ENCODE measurements at regions not wholly inside any gene's neighbourhood (a gene's known extent, or its start where the extent isn't known, plus 50 kb on each side); places are given as distances from the start of the nearest gene placed in this dataset.

- peak; percentile 87 for DNase-seq (ENCODE audit: insufficient read length, low spot score, missing footprints)
- Histone ChIP-seq H3K4me1 (ENCODE audit: insufficient read depth, low read length) (peaks cover 83% of the 10 kb centered on the region), H2AFZ (ENCODE audit: low read length) (peak overlapping the region; percentile 52)
Observed at GRCh38 chr6:44052419-44053023, 74.7 kb downstream of the MRPL14 start.

GRCh38 chr6:44051515-44051914 lies 75.7 kb downstream of the MRPL14 start:
- Histone ChIP-seq H3K4me3 (ENCODE audit: insufficient read depth, low read length) (no peak overlapping the region), H3K79me2 (ENCODE audit: insufficient read depth, low read length) (no peaks in the 10 kb centered on the region), H2AFZ (ENCODE audit: low read length) (no peak overlapping the region), H3K4me2 (ENCODE audit: insufficient read depth, low read length) (no peak overlapping the region), H3K4me1 (ENCODE audit: insufficient read depth, low read length) (peaks cover 81% of the 10 kb centered on the region), H4K20me1 (ENCODE audit: insufficient read depth, low read length) (no peaks in the 10 kb centered on the region), H3K9me3 (ENCODE audit: low read depth, low read length) (no peaks in the 10 kb centered on the region), H3K36me3 (ENCODE audit: insufficient read depth, low read length) (no peaks in the 10 kb centered on the region), H3K27ac (ENCODE audit: low read depth, low read length) (peak overlapping the region; percentile 97), H3K27me3 (ENCODE audit: insufficient read depth, low read length) (no peaks in the 10 kb centered on the region)
- TF ChIP-seq, protein P1, sequence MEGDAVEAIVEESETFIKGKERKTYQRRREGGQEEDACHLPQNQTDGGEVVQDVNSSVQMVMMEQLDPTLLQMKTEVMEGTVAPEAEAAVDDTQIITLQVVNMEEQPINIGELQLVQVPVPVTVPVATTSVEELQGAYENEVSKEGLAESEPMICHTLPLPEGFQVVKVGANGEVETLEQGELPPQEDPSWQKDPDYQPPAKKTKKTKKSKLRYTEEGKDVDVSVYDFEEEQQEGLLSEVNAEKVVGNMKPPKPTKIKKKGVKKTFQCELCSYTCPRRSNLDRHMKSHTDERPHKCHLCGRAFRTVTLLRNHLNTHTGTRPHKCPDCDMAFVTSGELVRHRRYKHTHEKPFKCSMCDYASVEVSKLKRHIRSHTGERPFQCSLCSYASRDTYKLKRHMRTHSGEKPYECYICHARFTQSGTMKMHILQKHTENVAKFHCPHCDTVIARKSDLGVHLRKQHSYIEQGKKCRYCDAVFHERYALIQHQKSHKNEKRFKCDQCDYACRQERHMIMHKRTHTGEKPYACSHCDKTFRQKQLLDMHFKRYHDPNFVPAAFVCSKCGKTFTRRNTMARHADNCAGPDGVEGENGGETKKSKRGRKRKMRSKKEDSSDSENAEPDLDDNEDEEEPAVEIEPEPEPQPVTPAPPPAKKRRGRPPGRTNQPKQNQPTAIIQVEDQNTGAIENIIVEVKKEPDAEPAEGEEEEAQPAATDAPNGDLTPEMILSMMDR (IDR thresholded peaks at IDR 0.05; ENCODE audit: extremely low read depth, low read depth, low read length) = no peak
- DNase-seq (ENCODE audit: insufficient read length, low spot score, missing footprints) = peak; percentile 92

More at GRCh38 chr6:44052419-44053023, 74.7 kb downstream of the MRPL14 start:
- H3K27ac ChIP-seq (ENCODE audit: low read depth, low read length) = peak overlapping the region; percentile 97
- no peaks in the 10 kb centered on the region for H4K20me1 ChIP-seq (ENCODE audit: insufficient read depth, low read length)
- H3K4me3 ChIP-seq (ENCODE audit: insufficient read depth, low read length) = no peak overlapping the region
- peak overlapping the region; percentile 45 for H3K4me2 ChIP-seq (ENCODE audit: insufficient read depth, low read length)
- H3K79me2 ChIP-seq (ENCODE audit: insufficient read depth, low read length) = no peaks in the 10 kb centered on the region
- no peaks in the 10 kb centered on the region for H3K27me3 ChIP-seq (ENCODE audit: insufficient read depth, low read length)
- no peaks in the 10 kb centered on the region for H3K9me3 ChIP-seq (ENCODE audit: low read depth, low read length)
- TF ChIP-seq, protein P1 (IDR thresholded peaks at IDR 0.05; ENCODE audit: extremely low read depth, low read depth, low read length) = no peak
- H3K36me3 ChIP-seq (ENCODE audit: insufficient read depth, low read length) = no peaks in the 10 kb centered on the region

DNA sequence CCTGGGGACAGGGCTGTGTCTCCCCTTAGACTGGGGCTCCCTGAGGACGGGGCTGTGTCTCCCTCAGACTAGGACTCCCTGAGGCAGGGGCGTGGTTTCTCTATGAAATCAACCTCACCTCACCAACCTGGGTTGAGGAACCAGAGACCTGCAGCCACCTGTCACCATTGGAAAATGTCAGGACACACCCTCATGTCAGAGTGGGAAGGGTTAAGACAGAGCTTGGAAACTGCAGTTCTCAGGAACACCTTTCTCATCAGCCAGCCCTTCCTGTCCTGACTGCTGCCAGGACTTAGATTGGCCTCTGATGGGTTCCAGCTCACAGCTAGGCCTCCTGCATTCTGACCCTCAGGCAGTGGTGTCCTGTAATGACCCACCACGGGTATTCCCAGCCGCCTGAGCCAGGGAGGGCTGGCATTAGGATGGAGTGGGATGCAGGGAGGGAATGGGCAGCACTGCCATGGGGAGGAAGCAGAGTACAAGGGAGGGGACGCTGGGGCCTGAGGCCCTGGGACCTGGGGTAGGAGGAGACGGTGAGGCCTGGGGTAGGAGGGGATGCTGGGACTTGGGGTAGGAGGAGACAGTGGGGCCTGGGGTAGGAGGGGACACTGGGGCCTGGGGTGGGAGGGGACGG lies 76.3 kb downstream of the MRPL14 start:
- TF ChIP-seq, protein P1 (IDR thresholded peaks at IDR 0.05; ENCODE audit: extremely low read depth, low read depth, low read length) = no peak
- no peaks in the 10 kb centered on the region for H4K20me1 ChIP-seq (ENCODE audit: insufficient read depth, low read length)
- peak overlapping the region; percentile 97 for H3K27ac ChIP-seq (ENCODE audit: low read depth, low read length)
- no peak overlapping the region for H2AFZ ChIP-seq (ENCODE audit: low read length)
- H3K79me2 ChIP-seq (ENCODE audit: insufficient read depth, low read length) = no peaks in the 10 kb centered on the region
- no peaks in the 10 kb centered on the region for H3K9me3 ChIP-seq (ENCODE audit: low read depth, low read length)
- DNase-seq (ENCODE audit: insufficient read length, low spot score, missing footprints) = peak; percentile 55
- H3K36me3 ChIP-seq (ENCODE audit: insufficient read depth, low read length) = no peaks in the 10 kb centered on the region
- H3K4me1 ChIP-seq (ENCODE audit: insufficient read depth, low read length) = peaks cover 76% of the 10 kb centered on the region
- no peak overlapping the region for H3K4me2 ChIP-seq (ENCODE audit: insufficient read depth, low read length)
- no peaks in the 10 kb centered on the region for H3K27me3 ChIP-seq (ENCODE audit: insufficient read depth, low read length)
- H3K4me3 ChIP-seq (ENCODE audit: insufficient read depth, low read length) = no peak overlapping the region

Data from osteoblast (primary cell).